AG04450 (cell line): ENCODE measurements at regions not wholly inside any gene's neighbourhood (a gene's known extent, or its start where the extent isn't known, plus 50 kb on each side); places are given as distances from the start of the nearest gene placed in this dataset.

Experiments
- CTCF ChIA-PET: fragments of 300-600, 350-600 bp; formaldehyde crosslinking; extraction: SDS; loops from one replicate; lab custom pipeline; 2022; ENCODE audit warnings: antibody characterized with exemption, inconsistent platforms; lab: Charles Lee
- POLR2A ChIA-PET: fragments of 350-600 bp; formaldehyde crosslinking; extraction: SDS; loops from one replicate; lab custom pipeline; 2021; ENCODE audit warnings: antibody characterized with exemption, inconsistent platforms; lab: Yijun Ruan, JAX
- DNase-seq: peaks from one replicate; pipeline ENCODE4 v3.0.0-alpha.2; 2011; ENCODE audit warnings: low read depth, low spot score
- H3K27ac ChIP-seq: one replicate; pipeline ENCODE4 v1.5.1; 2012; ENCODE audit warnings: low read depth, low read length, control low read depth
- H3K27me3 ChIP-seq: one replicate; pipeline ENCODE4 v1.6.0; 2012; ENCODE audit warnings: low read length; ENCODE audit not compliant: control insufficient read depth, insufficient read depth
- H3K4me3 ChIP-seq: 2 replicates; pipeline ENCODE4 v1.5.1; 2011; ENCODE audit warnings: mild to moderate bottlenecking, low read depth, low read length, control low read depth
- H3K9me3 ChIP-seq: 2 replicates; pipeline ENCODE4 v1.5.1; 2012; ENCODE audit warnings: low read length; ENCODE audit not compliant: control insufficient read depth, insufficient read depth
- CTCF ChIP-seq: IDR thresholded peaks from 2 replicates; pipeline ENCODE4 v1.5.1; 2011; ENCODE audit warnings: low read depth, low read length, control low read depth, inconsistent platforms

- H3K27me3 ChIP-seq, result no peaks in the 10 kb centered on the region
- ChIA-PET CTCF (no interaction called here), POLR2A (no interaction called here)
- no peak overlapping the region for H3K27ac ChIP-seq
- H3K9me3 ChIP-seq, result peaks cover 4% of the 10 kb centered on the region
- no peak for TF ChIP-seq CTCF
- DNase-seq, result no peak
- no peak overlapping the region for H3K4me3 ChIP-seq
Observed at GRCh38 chr6:8269872-8270454, 165.4 kb downstream of the SLC35B3 start.

GRCh38 chr6:8269094-8269493 lies 166.3 kb downstream of the SLC35B3 start:
- H3K9me3 ChIP-seq, result peaks cover 4% of the 10 kb centered on the region
- H3K27ac ChIP-seq, result no peak overlapping the region
- TF ChIP-seq CTCF, result no peak
- POLR2A ChIA-PET, result no interaction called here
- H3K4me3 ChIP-seq, result no peak overlapping the region
- no peaks in the 10 kb centered on the region for H3K27me3 ChIP-seq
- no peak for DNase-seq
- CTCF ChIA-PET, result no interaction called here

- ChIA-PET CTCF (no interaction called here), POLR2A (no interaction called here)
- no peak overlapping the region for H3K4me3 ChIP-seq
- H3K27me3 ChIP-seq, result no peaks in the 10 kb centered on the region
- TF ChIP-seq CTCF, result no peak
- no peak for DNase-seq
- H3K9me3 ChIP-seq, result peaks cover 7% of the 10 kb centered on the region
- H3K27ac ChIP-seq, result no peak overlapping the region
Observed at GRCh38 chr6:8268606-8269005, 166.3 kb upstream of the EEF1E1 start.

- H3K27ac ChIP-seq, result no peak overlapping the region
- no peak for TF ChIP-seq CTCF
- POLR2A ChIA-PET, result no interaction called here
- no peak for DNase-seq
- no peak overlapping the region for H3K4me3 ChIP-seq
- peaks cover 11% of the 10 kb centered on the region for H3K9me3 ChIP-seq
- no peaks in the 10 kb centered on the region for H3K27me3 ChIP-seq
- CTCF ChIA-PET, result no interaction called here
Observed at GRCh38 chr6:8268156-8268555, 165.8 kb upstream of the EEF1E1 start.

- Histone ChIP-seq H3K27me3 (no peaks in the 10 kb centered on the region), H3K4me3 (no peak overlapping the region), H3K27ac (no peak overlapping the region), H3K9me3 (peaks cover 7% of the 10 kb centered on the region)
- ChIA-PET CTCF (no interaction called here), POLR2A (no interaction called here)
- DNase-seq, result no peak
- TF ChIP-seq CTCF, result no peak
Observed at GRCh38 chr6:8260610-8261009, 158.3 kb upstream of the EEF1E1 start.
